Endothelial cell of umbilical vein (primary cell): ENCODE measurements at regions not wholly inside any gene's neighbourhood (a gene's known extent, or its start where the extent isn't known, plus 50 kb on each side); places are given as distances from the start of the nearest gene placed in this dataset.

Source experiments
- BruUV-seq: library from RNA; stranded (reverse); fragments of 400-500 nt; replicated peaks from 2 replicates; lab custom pipeline; 2021; lab: Mats Ljungman, UMichigan
- CTCF ChIA-PET: fragments of 300-600, 350-600 bp; sonication (Branson Sonifier 250); formaldehyde crosslinking; loops from one replicate; lab custom pipeline; 2021; ENCODE audit warnings: antibody characterized with exemption, inconsistent platforms; lab: Charles Lee
- POLR2A ChIA-PET: fragments of 300-600, 350-600 bp; sonication (Branson Sonifier 250); formaldehyde crosslinking; loops from one replicate; lab custom pipeline; 2021; ENCODE audit warnings: antibody characterized with exemption, inconsistent platforms; lab: Charles Lee
- DNase-seq: peaks from one replicate; pipeline ENCODE4 v3.0.0-alpha.2; 2011; ENCODE audit warnings: low read depth, low spot score
- FAIRE-seq: peaks from 2 replicates; lab custom pipeline; 2011; peaks lifted over from hg19 to GRCh38; lab: Jason Lieb, UNC
- H2AFZ ChIP-seq: 2 replicates; pipeline ENCODE4 v1.6.0; 2012; ENCODE audit warnings: low read depth, low read length, control low read depth, inconsistent platforms
- H3K27ac ChIP-seq: 2 replicates; pipeline ENCODE4 v1.5.1; 2011; ENCODE audit warnings: low read depth, mild to moderate bottlenecking, control low read depth, low read length, moderate library complexity; ENCODE audit not compliant: insufficient read depth
- H3K27me3 ChIP-seq, 2 experiments: 2 replicates each; pipeline versions ENCODE4 v1.6.0 to v1.6.1; 2011; ENCODE audit warnings: low read length in 2 of 2, mixed read lengths in 1 of 2; ENCODE audit not compliant: control insufficient read depth in 2 of 2, insufficient read depth in 2 of 2
- H3K36me3 ChIP-seq, 2 experiments: 2 replicates in 1 of 2; 3 replicates in 1 of 2; pipeline ENCODE4 v1.5.1; 2011; ENCODE audit warnings: low read length in 2 of 2, mild to moderate bottlenecking in 1 of 2, moderate library complexity in 1 of 2; ENCODE audit not compliant: control insufficient read depth in 2 of 2, insufficient read depth in 2 of 2; ENCODE audit errors: extremely low read depth in 1 of 2
- H3K4me1 ChIP-seq: 3 replicates; pipeline ENCODE4 v1.5.1; 2011; ENCODE audit warnings: mild to moderate bottlenecking, low read length; ENCODE audit not compliant: control insufficient read depth, insufficient read depth; ENCODE audit errors: extremely low read depth
- H3K4me2 ChIP-seq: 2 replicates; pipeline ENCODE4 v1.6.1; 2011; ENCODE audit warnings: low read length, control low read depth, mixed read lengths; ENCODE audit not compliant: insufficient read depth
- H3K4me3 ChIP-seq, 3 experiments: fragments of 200-600 bp in 1 of 3; sonication (generic), shearing (Covaris generic) in 1 of 3; replicated peaks in 1 of 3; 2 replicates each; pipeline ENCODE4 v1.5.1; 2011 to 2016; ENCODE audit warnings: control low read depth in 3 of 3, low read length in 3 of 3, mild to moderate bottlenecking in 2 of 3, inconsistent platforms in 1 of 3, low read depth in 1 of 3, moderate library complexity in 1 of 3; ENCODE audit not compliant: insufficient read depth in 1 of 3
- H3K79me2 ChIP-seq: 2 replicates; pipeline ENCODE4 v1.6.0; 2012; ENCODE audit warnings: low read length, inconsistent platforms; ENCODE audit not compliant: control insufficient read depth, insufficient read depth
- H3K9ac ChIP-seq: replicated peaks from 2 replicates; pipeline ENCODE3; 2011; ENCODE audit warnings: low read length, control low read depth; ENCODE audit not compliant: insufficient read depth; ENCODE audit errors: extremely low read depth
- H3K9me1 ChIP-seq: replicated peaks from 3 replicates; pipeline ENCODE4 v1.6.0; 2011; ENCODE audit warnings: mild to moderate bottlenecking, low read length; ENCODE audit not compliant: control insufficient read depth, insufficient read depth; ENCODE audit errors: extremely low read depth
- H3K9me3 ChIP-seq: replicated peaks from 2 replicates; pipeline ENCODE4 v1.5.1; 2012; ENCODE audit warnings: low read length, inconsistent platforms; ENCODE audit not compliant: control insufficient read depth, insufficient read depth
- H4K20me1 ChIP-seq: replicated peaks from 2 replicates; pipeline ENCODE3; 2011; ENCODE audit warnings: mild to moderate bottlenecking, low read length; ENCODE audit not compliant: control insufficient read depth, insufficient read depth; ENCODE audit errors: extremely low read depth
- CTCF ChIP-seq, 2 donors: IDR thresholded peaks; 1 replicate in 1 of 2; 2 replicates in 1 of 2; pipeline ENCODE4 v1.5.1; 2011; ENCODE audit warnings: low read length in 2 of 2, mild to moderate bottlenecking in 2 of 2, moderate library complexity in 2 of 2, control low read depth in 1 of 2, inconsistent platforms in 1 of 2, low read depth in 1 of 2; ENCODE audit not compliant: insufficient read depth in 1 of 2; ENCODE audit errors: extremely low read depth in 1 of 2
- EZH2 ChIP-seq: IDR thresholded peaks from 2 replicates; pipeline ENCODE4 v1.6.1; 2012; ENCODE audit warnings: borderline replicate concordance, low read depth, mild to moderate bottlenecking, moderate library complexity, low read length, inconsistent platforms; ENCODE audit not compliant: severe bottlenecking
- FOS ChIP-seq: IDR thresholded peaks from 2 replicates; pipeline ENCODE4 v1.6.1; 2011; ENCODE audit warnings: mild to moderate bottlenecking, low read length, moderate library complexity, borderline replicate concordance; ENCODE audit not compliant: insufficient read depth
- GATA2 ChIP-seq: IDR thresholded peaks from 2 replicates; pipeline ENCODE4 v1.7.0; 2011; ENCODE audit warnings: low read depth, mild to moderate bottlenecking, moderate library complexity, mixed read lengths, low read length; ENCODE audit not compliant: insufficient read length, insufficient read depth
- JUN ChIP-seq: IDR thresholded peaks from 2 replicates; pipeline ENCODE4 v1.6.1; 2011; ENCODE audit warnings: borderline replicate concordance, low read depth; ENCODE audit not compliant: insufficient read length, insufficient read depth
- MAX ChIP-seq: IDR thresholded peaks from 2 replicates; pipeline ENCODE4 v1.6.1; 2011; ENCODE audit not compliant: insufficient read depth, insufficient read length
- MYC ChIP-seq: IDR thresholded peaks from one replicate; pipeline ENCODE4 v1.6.1; 2011; ENCODE audit warnings: mild to moderate bottlenecking, low read depth, low read length
- POLR2A ChIP-seq: IDR thresholded peaks from 2 replicates; pipeline ENCODE4 v1.6.1; 2012; ENCODE audit warnings: low read depth, mild to moderate bottlenecking, control low read depth, low read length
- POLR2AphosphoS5 ChIP-seq: IDR thresholded peaks from 2 replicates; pipeline ENCODE4 v1.6.1; 2012; ENCODE audit warnings: low read depth, mild to moderate bottlenecking, control low read depth, low read length, moderate library complexity; ENCODE audit not compliant: insufficient read depth
- dilution Hi-C: fragments of 300-500 bp; cut with MboI; formaldehyde crosslinking; loops from one replicate; pipeline ENCODE4 v1.15.0; 2019; ENCODE audit warnings: low sequenced_read_pairs; ENCODE audit not compliant: extremely low pct_ligation_motif_present
- intact Hi-C: fragments of 100-400 bp; cut with micrococcal nuclease; formaldehyde crosslinking; loops from one replicate; pipeline ENCODE4 v1.10.0; 2022

- DNase-seq (no peak), FAIRE-seq (no peak)
- Histone ChIP-seq H3K4me1 (no peaks in the 10 kb centered on the region), H3K9me1 (no peaks in the 10 kb centered on the region), H3K4me2 (no peak overlapping the region), H4K20me1 (no peaks in the 10 kb centered on the region), H3K27me3 (no peaks in the 10 kb centered on the region), H3K79me2 (no peaks in the 10 kb centered on the region), H3K9ac (no peak overlapping the region), H3K36me3 (no peaks in the 10 kb centered on the region), H2AFZ (no peak overlapping the region), H3K4me3 (no peak overlapping the region), H3K27ac (no peak overlapping the region), H3K9me3 (peaks cover under 1% of the 10 kb centered on the region)
- intact Hi-C loops: no loop called here
- BruUV-seq: no TSS peak
- TF ChIP-seq MAX (no peak), CTCF (IDR thresholded peaks at IDR 0.05; ENCODE audit: extremely low read depth in 1 of 2, insufficient read depth in 1 of 2, low read depth in 1 of 2, low read length in 2 of 2) (no peak), JUN (no peak), GATA2 (no peak)
- CTCF ChIA-PET: interaction anchor here (1.0 kb wide), 1 partner anchor 10 kb away, joined by 3 read pairs; no protein-coding TSS in a partner anchor
- POLR2A ChIA-PET: no interaction called here
- dilution Hi-C loops: no loop called here
Observed at GRCh38 chr6:101279410-101279809, 114.1 kb upstream of the GRIK2 start.

- Histone ChIP-seq H3K79me2 (no peaks in the 10 kb centered on the region), H3K27ac (no peak overlapping the region), H4K20me1 (no peaks in the 10 kb centered on the region), H3K9me3 (peaks cover 2% of the 10 kb centered on the region), H3K4me3 (no peak overlapping the region), H3K9ac (no peak overlapping the region), H3K4me1 (no peaks in the 10 kb centered on the region), H3K27me3 (no peaks in the 10 kb centered on the region), H3K36me3 (no peaks in the 10 kb centered on the region), H3K4me2 (no peak overlapping the region), H3K9me1 (no peaks in the 10 kb centered on the region), H2AFZ (no peak overlapping the region)
- DNase-seq (no peak), FAIRE-seq (no peak)
- BruUV-seq: no TSS peak
- TF ChIP-seq MYC (no peak), POLR2A (no peak), MAX (no peak), JUN (no peak), GATA2 (no peak), EZH2 (no peak), POLR2AphosphoS5 (no peak), CTCF (IDR thresholded peaks at IDR 0.05; ENCODE audit: extremely low read depth in 1 of 2, insufficient read depth in 1 of 2, low read depth in 1 of 2, low read length in 2 of 2) (no peak), FOS (no peak)
- intact Hi-C loops: no loop called here
- POLR2A ChIA-PET: no interaction called here
- CTCF ChIA-PET: no interaction called here
- dilution Hi-C loops: no loop called here
Observed at GRCh38 chr6:101281266-101281665, 112.2 kb upstream of the GRIK2 start.
